ENCODE measurements at regions not wholly inside any gene's neighbourhood (a gene's known extent, or its start where the extent isn't known, plus 50 kb on each side); places are given as distances from the start of the nearest gene placed in this dataset.
"Not testable (repeated sequence)": the region's sequence is repeated elsewhere in the genome, so short reads cannot be mapped to it uniquely, and the experiment has no call there.

GRCh38 chr14:87020106-87020505 lies 972.9 kb downstream of the GALC start:
- CTCF ChIA-PET; H3K4me3 Mint-ChIP-seq; H3K27ac Mint-ChIP-seq; H3K27me3 Mint-ChIP-seq; H3K9me3 Mint-ChIP-seq (ENCODE audit: low read depth); DNase-seq; H3K4me1 Mint-ChIP-seq; H3K36me3 Mint-ChIP-seq; ATAC-seq: not testable (repeated sequence)

DNA sequence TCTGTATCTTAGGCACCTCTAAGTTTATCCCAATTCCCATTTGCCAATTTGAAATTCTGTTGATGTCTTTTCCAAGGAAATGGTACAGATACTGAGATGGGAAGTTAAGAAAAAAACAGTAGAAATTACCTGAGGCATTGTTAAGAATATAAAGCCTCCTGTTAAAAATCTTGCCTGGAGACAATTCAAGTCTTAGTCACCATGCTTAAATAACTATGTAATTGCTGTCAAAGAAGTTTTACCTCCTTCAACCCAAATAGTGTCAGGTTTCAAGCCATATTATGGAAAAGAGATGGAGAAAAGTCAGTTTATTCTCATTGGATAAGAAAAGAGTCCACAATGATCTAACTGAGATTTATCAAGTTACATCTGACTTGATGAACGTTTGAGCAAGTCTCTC lies 974.7 kb downstream of the GALC start:
- H3K36me3 Mint-ChIP-seq: no peaks in the 10 kb centered on the region
- H3K9me3 Mint-ChIP-seq (ENCODE audit: low read depth): peaks cover 2% of the 10 kb centered on the region
- H3K27ac Mint-ChIP-seq: no peak overlapping the region
- DNase-seq (no peak), ATAC-seq (no peak)
- CTCF ChIA-PET: no interaction called here
- H3K4me1 Mint-ChIP-seq: no peaks in the 10 kb centered on the region
- no peaks in the 10 kb centered on the region for H3K27me3 Mint-ChIP-seq
- H3K4me3 Mint-ChIP-seq: no peak overlapping the region

GRCh38 chr14:87017335-87017734 lies 975.6 kb downstream of the GALC start:
- DNase-seq (no peak), ATAC-seq (no peak)
- CTCF ChIA-PET: no interaction called here
- Mint-ChIP-seq H3K36me3 (no peaks in the 10 kb centered on the region), H3K27me3 (no peaks in the 10 kb centered on the region), H3K4me3 (no peak overlapping the region), H3K27ac (no peak overlapping the region), H3K4me1 (no peaks in the 10 kb centered on the region), H3K9me3 (ENCODE audit: low read depth) (peaks cover 2% of the 10 kb centered on the region)

GRCh38 chr14:87014856-87015255 lies 978.1 kb downstream of the GALC start:
- no peaks in the 10 kb centered on the region for H3K36me3 Mint-ChIP-seq
- no peak for DNase-seq
- peaks cover 2% of the 10 kb centered on the region for H3K9me3 Mint-ChIP-seq (ENCODE audit: low read depth)
- CTCF ChIA-PET: no interaction called here
- H3K4me1 Mint-ChIP-seq: no peaks in the 10 kb centered on the region
- no peak for ATAC-seq
- H3K4me3 Mint-ChIP-seq: no peak overlapping the region
- no peak overlapping the region for H3K27ac Mint-ChIP-seq
- no peaks in the 10 kb centered on the region for H3K27me3 Mint-ChIP-seq

- Mint-ChIP-seq H3K4me1 (no peaks in the 10 kb centered on the region), H3K36me3 (no peaks in the 10 kb centered on the region), H3K4me3 (no peak overlapping the region), H3K9me3 (ENCODE audit: low read depth) (peaks cover 2% of the 10 kb centered on the region), H3K27me3 (no peaks in the 10 kb centered on the region), H3K27ac (no peak overlapping the region)
- DNase-seq (no peak), ATAC-seq (no peak)
- CTCF ChIA-PET: no interaction called here
Measured at GRCh38 chr14:87013583-87013982, 979.4 kb downstream of the GALC start.

DNA sequence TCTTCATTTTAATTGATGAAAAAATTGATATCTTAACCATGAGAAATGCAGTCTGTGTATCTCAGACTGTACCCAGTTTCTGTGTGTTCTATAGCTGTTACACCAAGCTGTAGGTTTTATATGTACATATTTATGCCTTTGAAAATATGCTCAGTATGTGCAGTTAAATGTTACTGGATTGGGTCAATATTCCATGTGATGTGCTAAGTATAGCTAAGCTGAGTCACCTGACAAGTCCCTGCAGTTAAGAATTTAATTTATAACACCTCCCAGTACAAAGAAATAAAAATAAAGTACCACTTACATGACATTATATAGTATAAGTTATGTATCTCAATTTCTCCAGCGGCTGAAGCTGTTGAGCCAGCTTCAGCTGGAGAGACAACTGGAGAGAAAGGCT lies 984.0 kb downstream of the GALC start:
- no peak for ATAC-seq
- Mint-ChIP-seq H3K36me3 (no peaks in the 10 kb centered on the region), H3K9me3 (ENCODE audit: low read depth) (peaks cover 6% of the 10 kb centered on the region), H3K4me3 (no peak overlapping the region), H3K27me3 (no peaks in the 10 kb centered on the region), H3K27ac (no peak overlapping the region), H3K4me1 (no peaks in the 10 kb centered on the region)
- CTCF ChIA-PET: no interaction called here
- DNase-seq: no peak

DNA sequence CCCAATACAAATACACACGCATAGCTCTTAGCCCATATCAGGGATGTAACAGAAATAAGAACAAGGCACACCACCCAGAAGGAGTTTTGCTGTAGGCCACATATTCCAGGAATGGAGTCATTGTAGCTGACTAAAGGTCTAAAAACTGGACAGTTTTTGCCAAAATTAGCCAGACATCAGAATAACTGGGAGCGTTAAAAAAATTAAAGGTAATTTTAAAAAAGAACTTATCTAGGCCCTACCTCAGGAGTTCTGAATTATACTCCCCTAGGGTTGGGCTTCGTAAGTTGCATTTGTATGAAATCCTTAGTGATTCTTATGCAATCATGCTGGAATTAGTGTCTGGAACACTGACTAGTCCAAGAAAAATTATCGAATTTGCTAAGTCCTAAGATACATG lies 987.7 kb downstream of the GALC start:
- ATAC-seq: no peak
- CTCF ChIA-PET: no interaction called here

GRCh38 chr14:87002776-87003175 lies 990.2 kb downstream of the GALC start:
- no peaks in the 10 kb centered on the region for H3K4me1 Mint-ChIP-seq
- H3K36me3 Mint-ChIP-seq: no peaks in the 10 kb centered on the region
- CTCF ChIA-PET: no interaction called here
- H3K27ac Mint-ChIP-seq: no peak overlapping the region
- ATAC-seq (no peak), DNase-seq (no peak)
- no peak overlapping the region for H3K4me3 Mint-ChIP-seq
- no peaks in the 10 kb centered on the region for H3K27me3 Mint-ChIP-seq
- H3K9me3 Mint-ChIP-seq (ENCODE audit: low read depth): peaks cover 10% of the 10 kb centered on the region

More for the DNA sequence above, 987.7 kb downstream of the GALC start:
- H3K4me3 Mint-ChIP-seq: no peak overlapping the region
- H3K36me3 Mint-ChIP-seq: no peaks in the 10 kb centered on the region
- H3K4me1 Mint-ChIP-seq: no peaks in the 10 kb centered on the region
- no peak overlapping the region for H3K27ac Mint-ChIP-seq
- peaks cover 9% of the 10 kb centered on the region for H3K9me3 Mint-ChIP-seq (ENCODE audit: low read depth)
- DNase-seq: no peak
- H3K27me3 Mint-ChIP-seq: no peaks in the 10 kb centered on the region

DNA sequence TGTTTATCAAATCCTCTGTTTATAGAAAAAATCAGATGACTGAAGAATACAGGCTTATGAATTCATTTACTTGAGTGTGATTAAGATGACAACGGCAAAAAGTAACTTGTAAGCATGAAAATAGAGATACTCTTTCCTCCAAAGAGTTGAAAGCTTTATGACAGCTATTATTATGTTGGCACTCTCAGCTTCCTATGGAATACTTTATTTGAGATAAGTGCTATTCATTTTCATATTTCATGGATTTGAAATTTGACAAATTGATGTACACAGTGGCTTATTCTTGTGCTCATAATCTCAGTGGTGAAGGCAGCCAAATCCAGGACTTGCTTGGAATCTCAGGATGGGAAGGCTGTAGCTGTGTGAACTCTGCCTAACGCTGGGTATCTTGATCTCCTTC lies 991.6 kb downstream of the GALC start:
- Mint-ChIP-seq H3K27ac (no peak overlapping the region), H3K27me3 (no peaks in the 10 kb centered on the region), H3K9me3 (ENCODE audit: low read depth) (peaks cover 9% of the 10 kb centered on the region), H3K36me3 (no peaks in the 10 kb centered on the region), H3K4me1 (no peaks in the 10 kb centered on the region), H3K4me3 (no peak overlapping the region)
- ATAC-seq (no peak), DNase-seq (no peak)
- CTCF ChIA-PET: no interaction called here

- Mint-ChIP-seq H3K27ac (no peak overlapping the region), H3K4me3 (no peak overlapping the region), H3K4me1 (no peaks in the 10 kb centered on the region), H3K36me3 (no peaks in the 10 kb centered on the region), H3K27me3 (no peaks in the 10 kb centered on the region), H3K9me3 (ENCODE audit: low read depth) (peaks cover 9% of the 10 kb centered on the region)
- no peak for DNase-seq
- no peak for ATAC-seq
- CTCF ChIA-PET: no interaction called here
Measured at GRCh38 chr14:87000081-87000480, 992.9 kb downstream of the GALC start.

DNA sequence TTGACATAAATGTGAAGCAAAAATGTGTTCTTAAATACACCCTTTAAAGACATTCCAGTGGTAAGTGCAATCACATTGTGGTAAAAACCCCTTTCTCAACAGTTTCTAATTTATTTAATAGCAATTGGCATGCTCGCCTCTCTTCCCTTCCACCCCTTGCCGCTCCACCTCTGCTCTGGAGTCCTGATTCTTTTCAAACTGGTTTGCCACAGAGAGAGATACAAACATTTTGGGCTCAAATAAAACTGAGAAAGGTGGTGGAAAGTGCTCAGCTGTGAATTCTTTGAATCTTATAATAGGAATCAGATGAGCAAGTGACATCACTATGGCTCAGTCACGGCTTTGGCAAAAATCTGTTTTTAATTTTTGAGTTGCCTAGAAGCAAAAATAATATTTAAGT lies 993.9 kb downstream of the GALC start:
- Mint-ChIP-seq H3K9me3 (ENCODE audit: low read depth) (peaks cover 7% of the 10 kb centered on the region), H3K36me3 (no peaks in the 10 kb centered on the region), H3K27ac (no peak overlapping the region), H3K27me3 (no peaks in the 10 kb centered on the region), H3K4me1 (no peaks in the 10 kb centered on the region), H3K4me3 (no peak overlapping the region)
- ATAC-seq (no peak), DNase-seq (no peak)
- CTCF ChIA-PET: no interaction called here

GRCh38 chr14:86997271-86997670 lies 995.7 kb downstream of the GALC start:
- no peak overlapping the region for H3K27ac Mint-ChIP-seq
- H3K36me3 Mint-ChIP-seq: no peaks in the 10 kb centered on the region
- H3K27me3 Mint-ChIP-seq: no peaks in the 10 kb centered on the region
- CTCF ChIA-PET: no interaction called here
- peaks cover 4% of the 10 kb centered on the region for H3K9me3 Mint-ChIP-seq (ENCODE audit: low read depth)
- no peaks in the 10 kb centered on the region for H3K4me1 Mint-ChIP-seq
- ATAC-seq: no peak
- no peak for DNase-seq
- no peak overlapping the region for H3K4me3 Mint-ChIP-seq

- Mint-ChIP-seq H3K9me3 (ENCODE audit: low read depth) (peaks cover 5% of the 10 kb centered on the region), H3K27me3 (no peaks in the 10 kb centered on the region), H3K4me1 (no peaks in the 10 kb centered on the region), H3K36me3 (no peaks in the 10 kb centered on the region), H3K27ac (no peak overlapping the region), H3K4me3 (no peak overlapping the region)
- CTCF ChIA-PET: no interaction called here
- ATAC-seq: no peak
- no peak for DNase-seq
Measured at GRCh38 chr14:86990396-86990795, 1002.6 kb downstream of the GALC start.

DNA sequence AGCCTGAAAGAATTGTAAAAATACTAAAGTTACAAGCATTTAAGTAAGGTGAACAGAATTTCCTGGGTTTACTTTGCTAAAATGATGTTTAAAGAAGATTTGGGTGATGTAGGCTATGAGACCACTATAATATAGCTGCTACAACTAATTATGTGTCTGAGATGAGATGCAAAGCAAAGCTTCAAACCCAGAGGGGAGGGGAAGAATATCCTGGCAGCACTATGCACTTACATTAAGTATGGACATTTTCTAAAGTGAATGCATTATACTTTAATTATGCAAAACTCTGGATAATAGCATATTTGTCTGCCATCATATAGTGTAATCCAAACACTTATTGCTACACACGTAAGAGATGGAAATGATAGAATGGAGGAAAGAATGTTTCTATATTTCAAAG lies 1003.7 kb downstream of the GALC start:
- ATAC-seq (no peak), DNase-seq (no peak)
- Mint-ChIP-seq H3K27ac (no peak overlapping the region), H3K4me1 (no peaks in the 10 kb centered on the region), H3K9me3 (ENCODE audit: low read depth) (peaks cover 5% of the 10 kb centered on the region), H3K36me3 (no peaks in the 10 kb centered on the region), H3K4me3 (no peak overlapping the region), H3K27me3 (no peaks in the 10 kb centered on the region)
- CTCF ChIA-PET: no interaction called here

GRCh38 chr14:86987966-86988365 lies 1005.0 kb downstream of the GALC start:
- no peak overlapping the region for H3K27ac Mint-ChIP-seq
- ATAC-seq: no peak

More at GRCh38 chr14:86987966-86988365, 1005.0 kb downstream of the GALC start:
- H3K27me3 Mint-ChIP-seq: no peaks in the 10 kb centered on the region
- no peaks in the 10 kb centered on the region for H3K4me1 Mint-ChIP-seq
- H3K9me3 Mint-ChIP-seq (ENCODE audit: low read depth): peaks cover 7% of the 10 kb centered on the region
- H3K4me3 Mint-ChIP-seq: no peak overlapping the region
- CTCF ChIA-PET: no interaction called here
- H3K36me3 Mint-ChIP-seq: no peaks in the 10 kb centered on the region
- no peak for DNase-seq

All from activated CD8-positive, alpha-beta memory T cell treated with anti-CD3 and anti-CD28 coated beads, Interleukin-2, amount 10 ng/mL, durations not matched to agents 7 days and 5 days (primary cell).